ENCODE measurements at regions not wholly inside any gene's neighbourhood (a gene's known extent, or its start where the extent isn't known, plus 50 kb on each side); places are given as distances from the start of the nearest gene placed in this dataset.

DNA sequence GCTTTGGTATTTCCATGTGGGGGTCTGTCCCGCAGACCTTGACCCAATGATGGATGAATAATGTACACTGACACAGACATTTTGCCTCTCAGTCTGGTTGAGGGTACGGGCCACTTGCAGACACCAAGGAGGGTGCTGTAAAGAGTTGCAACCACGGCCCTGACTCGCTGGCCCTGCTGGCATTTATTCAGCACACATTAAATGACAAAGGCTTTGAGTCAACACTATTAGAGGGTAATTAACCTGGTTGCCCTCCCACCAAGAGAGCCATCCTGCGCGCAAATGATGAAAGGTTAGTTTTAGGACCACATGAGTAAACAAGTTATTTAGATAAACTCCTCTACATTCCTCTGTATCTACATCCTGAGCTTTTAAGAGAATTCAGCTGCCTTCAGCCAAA is 308.9 kb upstream of the MMS22L start:
- TF ChIP-seq, protein P1, sequence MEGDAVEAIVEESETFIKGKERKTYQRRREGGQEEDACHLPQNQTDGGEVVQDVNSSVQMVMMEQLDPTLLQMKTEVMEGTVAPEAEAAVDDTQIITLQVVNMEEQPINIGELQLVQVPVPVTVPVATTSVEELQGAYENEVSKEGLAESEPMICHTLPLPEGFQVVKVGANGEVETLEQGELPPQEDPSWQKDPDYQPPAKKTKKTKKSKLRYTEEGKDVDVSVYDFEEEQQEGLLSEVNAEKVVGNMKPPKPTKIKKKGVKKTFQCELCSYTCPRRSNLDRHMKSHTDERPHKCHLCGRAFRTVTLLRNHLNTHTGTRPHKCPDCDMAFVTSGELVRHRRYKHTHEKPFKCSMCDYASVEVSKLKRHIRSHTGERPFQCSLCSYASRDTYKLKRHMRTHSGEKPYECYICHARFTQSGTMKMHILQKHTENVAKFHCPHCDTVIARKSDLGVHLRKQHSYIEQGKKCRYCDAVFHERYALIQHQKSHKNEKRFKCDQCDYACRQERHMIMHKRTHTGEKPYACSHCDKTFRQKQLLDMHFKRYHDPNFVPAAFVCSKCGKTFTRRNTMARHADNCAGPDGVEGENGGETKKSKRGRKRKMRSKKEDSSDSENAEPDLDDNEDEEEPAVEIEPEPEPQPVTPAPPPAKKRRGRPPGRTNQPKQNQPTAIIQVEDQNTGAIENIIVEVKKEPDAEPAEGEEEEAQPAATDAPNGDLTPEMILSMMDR (IDR thresholded peaks at IDR 0.05): no peak
- TF ChIP-seq POLR2A (IDR thresholded peaks at IDR 0.05): no peak

Measured in testis (tissue), 2 donors.